ENCODE measurements at regions not wholly inside any gene's neighbourhood (a gene's known extent, or its start where the extent isn't known, plus 50 kb on each side); places are given as distances from the start of the nearest gene placed in this dataset.

DNA sequence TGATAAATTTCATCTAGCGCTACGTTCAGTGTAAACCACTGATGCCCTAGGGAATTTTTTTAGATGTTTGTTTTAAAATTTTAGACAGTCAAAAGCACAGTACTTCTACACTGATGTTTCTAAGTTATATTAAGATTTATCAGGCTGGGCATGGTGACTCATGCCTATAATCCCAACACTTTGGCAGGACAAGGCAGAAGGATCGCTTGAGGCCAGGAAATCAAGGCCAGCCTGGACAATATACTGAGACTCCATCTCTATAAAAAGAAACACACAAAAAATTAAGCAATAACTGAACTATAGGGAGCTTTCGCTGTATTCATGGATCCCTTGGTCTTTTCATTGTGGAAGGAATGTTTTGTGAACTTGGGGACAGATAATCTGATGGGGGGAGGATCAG, 50.6 kb upstream of the MAPRE2 start:
- H3K27ac ChIP-seq (ENCODE audit: low read depth in 1 of 2, low read length in 2 of 2), result no peak overlapping the region
- no peaks in the 10 kb centered on the region for H3K36me3 ChIP-seq (replicated peaks in 1 of 2; ENCODE audit: control insufficient read depth in 1 of 2, insufficient read depth in 2 of 2, low read length in 2 of 2)
- peaks cover 21% of the 10 kb centered on the region for H3K4me1 Mint-ChIP-seq
- no peak overlapping the region for H3K27ac Mint-ChIP-seq
- no peaks in the 10 kb centered on the region for H3K9me3 ChIP-seq (replicated peaks in 1 of 2; ENCODE audit: control insufficient read depth in 1 of 2, insufficient read depth in 1 of 2, low read length in 2 of 2)
- H3K4me1 ChIP-seq (ENCODE audit: control insufficient read depth in 1 of 2, insufficient read depth in 2 of 2, low read length in 2 of 2), result peaks cover 15 to 18% of the 10 kb centered on the region in 2 donors
- no peaks in the 10 kb centered on the region for H3K27me3 ChIP-seq (ENCODE audit: control insufficient read depth in 2 of 2, insufficient read depth in 2 of 2, low read length in 2 of 2)
- H2AFZ ChIP-seq (ENCODE audit: insufficient read depth, low read depth, low read length, poor library complexity, severe bottlenecking), result no peak overlapping the region
- H3K9me3 Mint-ChIP-seq, result no peaks in the 10 kb centered on the region
- no peak overlapping the region for H3K4me3 ChIP-seq (replicated peaks in 1 of 3; ENCODE audit: low read depth in 2 of 3, low read length in 3 of 3)
- H4K20me1 ChIP-seq (ENCODE audit: insufficient read depth, low read length), result no peaks in the 10 kb centered on the region
- intact Hi-C loops (cut with micrococcal nuclease), result no loop called here
- no peak overlapping the region for H3K4me3 Mint-ChIP-seq
- H3K36me3 Mint-ChIP-seq, result peaks cover 0 to 3% of the 10 kb centered on the region in 2 donors
- no peaks in the 10 kb centered on the region for H3K79me2 ChIP-seq (ENCODE audit: insufficient read depth, low read length)
- H3K27me3 Mint-ChIP-seq (ENCODE audit: low read depth in 3 of 3), result peaks cover 0 to 2% (median 1%) of the 10 kb centered on the region in 3 donors
- H3K9ac ChIP-seq (ENCODE audit: insufficient read depth, low read length, poor library complexity, severe bottlenecking), result no peak overlapping the region
- no peak for TF ChIP-seq CTCF (IDR thresholded peaks at IDR 0.05)
- WGBS (ENCODE audit: insufficient coverage), result no CpG with 5 or more reads among the region's 4 CpGs
- DNase-seq, result no peak
- no peak overlapping the region for H3K4me2 ChIP-seq (replicated peaks; ENCODE audit: extremely low read depth, low read length, poor library complexity, severe bottlenecking)

- DNase-seq, result no peak
- intact Hi-C loops (cut with micrococcal nuclease), result no loop called here
- Histone ChIP-seq H3K27ac (ENCODE audit: low read depth in 1 of 2, low read length in 2 of 2) (no peak overlapping the region), H3K4me2 (replicated peaks; ENCODE audit: extremely low read depth, low read length, poor library complexity, severe bottlenecking) (no peak overlapping the region), H3K9ac (ENCODE audit: insufficient read depth, low read length, poor library complexity, severe bottlenecking) (no peak overlapping the region), H3K4me1 (ENCODE audit: control insufficient read depth in 1 of 2, insufficient read depth in 2 of 2, low read length in 2 of 2) (peaks cover 15 to 18% of the 10 kb centered on the region in 2 donors), H3K9me3 (replicated peaks in 1 of 2; ENCODE audit: control insufficient read depth in 1 of 2, insufficient read depth in 1 of 2, low read length in 2 of 2) (no peaks in the 10 kb centered on the region), H3K36me3 (replicated peaks in 1 of 2; ENCODE audit: control insufficient read depth in 1 of 2, insufficient read depth in 2 of 2, low read length in 2 of 2) (no peaks in the 10 kb centered on the region), H3K27me3 (ENCODE audit: control insufficient read depth in 2 of 2, insufficient read depth in 2 of 2, low read length in 2 of 2) (no peaks in the 10 kb centered on the region), H2AFZ (ENCODE audit: insufficient read depth, low read depth, low read length, poor library complexity, severe bottlenecking) (no peak overlapping the region), H4K20me1 (ENCODE audit: insufficient read depth, low read length) (no peaks in the 10 kb centered on the region), H3K4me3 (replicated peaks in 1 of 3; ENCODE audit: low read depth in 2 of 3, low read length in 3 of 3) (no peak overlapping the region), H3K79me2 (ENCODE audit: insufficient read depth, low read length) (no peaks in the 10 kb centered on the region)
- Mint-ChIP-seq H3K4me3 (no peak overlapping the region), H3K4me1 (peaks cover 21% of the 10 kb centered on the region), H3K9me3 (no peaks in the 10 kb centered on the region), H3K27ac (no peak overlapping the region), H3K27me3 (ENCODE audit: low read depth in 3 of 3) (peaks cover 0 to 2% (median 1%) of the 10 kb centered on the region in 3 donors), H3K36me3 (peaks cover 0 to 3% of the 10 kb centered on the region in 2 donors)
- TF ChIP-seq CTCF (IDR thresholded peaks at IDR 0.05), result no peak
- 83% methylated on average over 4 of the region's 7 CpGs for WGBS (ENCODE audit: insufficient coverage)
These were observed 50.1 kb upstream of the MAPRE2 start for GRCh38 chr18:34991152-34991551.
